GM12878 (cell line): ENCODE measurements at regions not wholly inside any gene's neighbourhood (a gene's known extent, or its start where the extent isn't known, plus 50 kb on each side); places are given as distances from the start of the nearest gene placed in this dataset.

Source experiments
- ATAC-seq: fragments of 200-7000 bp; cut with Tn5 transposase; 3 replicates; pipeline ENCODE4 v1.9.1; 2020; ENCODE audit warnings: mild to moderate bottlenecking, moderate library complexity
- BruUV-seq: library from RNA; stranded (reverse); fragments of 400-500 nt; replicated peaks from 2 replicates; lab custom pipeline; 2021; lab: Mats Ljungman, UMichigan
- CTCF ChIA-PET: fragments of 300-600 bp; sonication (Branson Sonifier 250); formaldehyde crosslinking; extraction: SDS; loops from one replicate; lab custom pipeline; 2021; ENCODE audit warnings: inconsistent platforms; lab: Yijun Ruan, JAX
- POLR2A ChIA-PET: fragments of 350-600 bp; formaldehyde crosslinking; extraction: SDS; loops from one replicate; lab custom pipeline; 2021; ENCODE audit warnings: inconsistent platforms; lab: Charles Lee
- RAD21 ChIA-PET: fragments of 300-600 bp; sonication (Branson Sonifier 250); formaldehyde crosslinking; loops from one replicate; lab custom pipeline; 2023; ENCODE audit warnings: antibody characterized with exemption; ENCODE audit not compliant: unreplicated experiment; lab: Charles Lee
- SMC1A ChIA-PET: fragments of 300-600 bp; sonication (Branson Sonifier 250); formaldehyde crosslinking; loops from one replicate; lab custom pipeline; 2023; ENCODE audit not compliant: unreplicated experiment, uncharacterized antibody; lab: Charles Lee
- DNase-seq: peaks from one replicate; pipeline ENCODE4 v3.0.0-alpha.2; 2011; ENCODE audit warnings: low read depth, low spot score
- FAIRE-seq: peaks from 3 replicates; lab custom pipeline; 2011; peaks lifted over from hg19 to GRCh38; lab: Jason Lieb, UNC
- H2AFZ ChIP-seq: 2 replicates; pipeline ENCODE4 v1.6.0; 2011; ENCODE audit warnings: low read depth, low read length, control low read depth; ENCODE audit not compliant: control insufficient read depth
- H3K27ac ChIP-seq: 2 replicates; pipeline ENCODE4 v1.5.1; 2011; ENCODE audit warnings: control low read depth; ENCODE audit not compliant: control insufficient read depth, insufficient read depth
- H3K27me3 ChIP-seq, 2 experiments: replicated peaks in 1 of 2; 2 replicates each; pipeline versions ENCODE4 v1.6.0 to v1.6.1; 2011; ENCODE audit warnings: low read length in 1 of 2; ENCODE audit not compliant: control insufficient read depth in 2 of 2, insufficient read depth in 2 of 2
- H3K36me3 ChIP-seq, 2 experiments: 2 replicates each; pipeline ENCODE4 v1.5.1; 2011; ENCODE audit warnings: low read length in 1 of 2; ENCODE audit not compliant: control insufficient read depth in 2 of 2, insufficient read depth in 2 of 2
- H3K4me1 ChIP-seq: 2 replicates; pipeline ENCODE4 v1.6.1; 2011; ENCODE audit warnings: mild to moderate bottlenecking, low read length, moderate library complexity, mixed read lengths; ENCODE audit not compliant: control insufficient read depth, insufficient read depth
- H3K4me2 ChIP-seq: 2 replicates; pipeline ENCODE4 v1.6.0; 2011; ENCODE audit warnings: control low read depth; ENCODE audit not compliant: control insufficient read depth, insufficient read depth
- H3K4me3 ChIP-seq: fragments of 200-600 bp; sonication (generic); 2 replicates; pipeline ENCODE4 v1.5.1; 2016
- H3K79me2 ChIP-seq: 2 replicates; pipeline ENCODE4 v1.6.0; 2011; ENCODE audit warnings: low read length; ENCODE audit not compliant: control insufficient read depth, insufficient read depth
- H3K9ac ChIP-seq: 2 replicates; pipeline ENCODE4 v1.8.0; 2011; ENCODE audit warnings: low read length, control low read depth, mixed read lengths; ENCODE audit not compliant: control insufficient read depth, insufficient read depth
- H3K9me3 ChIP-seq: replicated peaks from 3 replicates; pipeline ENCODE4 v1.5.1; 2011; ENCODE audit warnings: mild to moderate bottlenecking, low read length; ENCODE audit not compliant: control insufficient read depth, insufficient read depth
- H4K20me1 ChIP-seq: 2 replicates; pipeline ENCODE4 v1.6.0; 2011; ENCODE audit not compliant: control insufficient read depth, insufficient read depth
- CHD2 ChIP-seq: IDR thresholded peaks from 2 replicates; pipeline ENCODE4 v1.6.1; 2011; ENCODE audit warnings: low read depth, low read length, improper control_type of control experiment, borderline replicate concordance
- NFYB ChIP-seq: IDR thresholded peaks from 2 replicates; pipeline ENCODE4 v1.6.1; 2011; ENCODE audit warnings: low read depth, mild to moderate bottlenecking, low read length, improper control_type of control experiment, moderate library complexity; ENCODE audit not compliant: insufficient read depth
- NR2C1 ChIP-seq: fragments of 450-650 bp; IDR thresholded peaks from 2 replicates; pipeline ENCODE4 v1.6.1; 2017; ENCODE audit warnings: antibody characterized with exemption, mild to moderate bottlenecking, moderate library complexity
- PML ChIP-seq: IDR thresholded peaks from 2 replicates; pipeline ENCODE4 v1.6.1; 2012; ENCODE audit warnings: low read length, inconsistent platforms
- RAD51 ChIP-seq: fragments of 450-650 bp; IDR thresholded peaks from 2 replicates; pipeline ENCODE4 v1.6.1; 2016; ENCODE audit warnings: moderate library complexity, mild to moderate bottlenecking, inconsistent platforms
- WRNIP1 ChIP-seq: IDR thresholded peaks from 2 replicates; pipeline ENCODE4 v1.6.1; 2011; ENCODE audit warnings: low read depth, low read length, improper control_type of control experiment, borderline replicate concordance
- ZBTB4 ChIP-seq: fragments of 450-650 bp; formaldehyde crosslinking; IDR thresholded peaks from 2 replicates; pipeline ENCODE4 v1.4.0; 2022; ENCODE audit warnings: mild to moderate bottlenecking, moderate library complexity
- ZNF274 ChIP-seq: IDR thresholded peaks from one replicate; pipeline ENCODE4 v1.8.0; 2011; ENCODE audit not compliant: insufficient read length, insufficient read depth
- ZZZ3 ChIP-seq: IDR thresholded peaks from 2 replicates; pipeline ENCODE4 v1.6.1; 2011; ENCODE audit warnings: low read depth; ENCODE audit not compliant: control insufficient read depth, insufficient read length
- WGBS: methylation state at CpG from one replicate; pipeline ENCODE4 v1.1.6; 2016; ENCODE audit warnings: low lambda C conversion rate; ENCODE audit not compliant: insufficient replicate concordance, insufficient coverage; ENCODE audit errors: missing lambda C conversion rate; 5-methylcytosine and 5-hydroxymethylcytosine counted together
- in situ Hi-C: fragments of 300-500 bp; cut with MboI; formaldehyde crosslinking; loops from 9 replicates; pipeline ENCODE4 v1.14.3; 2018; ENCODE audit warnings: mixed read lengths
- intact Hi-C: fragments of 100-400 bp; cut with micrococcal nuclease; formaldehyde crosslinking; loops from one replicate; pipeline ENCODE4 v1.14.2; 2022; ENCODE audit not compliant: unreplicated experiment

- DNase-seq (no peak), FAIRE-seq (no peak), ATAC-seq (no peak)
- 96% methylated on average over 2 of the region's 2 CpGs for WGBS
- ChIA-PET RAD21 (interaction anchor here (2.7 kb wide), 1 partner anchor 9 kb away, joined by 10 read pairs; no protein-coding TSS in a partner anchor), SMC1A (interaction anchor here (1.0 to 22.0 kb wide), 7 partner anchors 10 to 401 kb away, joined by 3 to 420 read pairs (median 5); no protein-coding TSS in a partner anchor), CTCF (interaction anchor here (0.9 to 3.5 kb wide), 3 partner anchors 31 to 379 kb away, joined by 3 to 22 read pairs (median 7); no protein-coding TSS in a partner anchor), POLR2A (interaction anchor here (0.8 to 2.2 kb wide), 2 partner anchors 10 to 120 kb away, joined by 3 to 6 read pairs; no protein-coding TSS in a partner anchor)
- H3K36me3 ChIP-seq, result no peaks in the 10 kb centered on the region; a peak in 1 of 4 replicates
- no peak overlapping the region for H3K4me2 ChIP-seq
- no peaks in the 10 kb centered on the region for H3K27me3 ChIP-seq
- H3K4me3 ChIP-seq, result no peak overlapping the region
- intact Hi-C loops (no loop called here), in situ Hi-C loops (no loop called here)
- H3K27ac ChIP-seq, result no peak overlapping the region
- no peak overlapping the region for H3K9ac ChIP-seq
- no peak overlapping the region for H2AFZ ChIP-seq
- no peaks in the 10 kb centered on the region for H3K79me2 ChIP-seq
- TF ChIP-seq ZNF274 (no peak), RAD51 (no peak), NR2C1 (no peak), CHD2 (no peak), PML (no peak), NFYB (no peak), ZBTB4 (CRISPR knock-in tag) (no peak), ZZZ3 (no peak), WRNIP1 (no peak)
- no peaks in the 10 kb centered on the region; the same call in 2 of the 3 replicates for H3K9me3 ChIP-seq
- H4K20me1 ChIP-seq, result no peaks in the 10 kb centered on the region
- 0 out of 2 replicates have a peak, but pooled peaks cover 3% of the 10 kb centered on the region for H3K4me1 ChIP-seq
- no TSS peak for BruUV-seq
Observed at GRCh38 chr12:93018610-93019009, 89.5 kb upstream of the EEA1 start.
